ENCODE measurements at regions not wholly inside any gene's neighbourhood (a gene's known extent, or its start where the extent isn't known, plus 50 kb on each side); places are given as distances from the start of the nearest gene placed in this dataset.
A peak's percentile ranks its signal among the peaks of the same experiment; 100 is the strongest.

- no peak for DNase-seq (ENCODE audit: low read depth)
These were observed 99.5 kb upstream of the TMCC3 start for GRCh38 chr12:94749890-94750289.

- DNase-seq (ENCODE audit: low read depth): no peak
These were observed 99.1 kb upstream of the TMCC3 start for GRCh38 chr12:94749455-94749854.

DNA sequence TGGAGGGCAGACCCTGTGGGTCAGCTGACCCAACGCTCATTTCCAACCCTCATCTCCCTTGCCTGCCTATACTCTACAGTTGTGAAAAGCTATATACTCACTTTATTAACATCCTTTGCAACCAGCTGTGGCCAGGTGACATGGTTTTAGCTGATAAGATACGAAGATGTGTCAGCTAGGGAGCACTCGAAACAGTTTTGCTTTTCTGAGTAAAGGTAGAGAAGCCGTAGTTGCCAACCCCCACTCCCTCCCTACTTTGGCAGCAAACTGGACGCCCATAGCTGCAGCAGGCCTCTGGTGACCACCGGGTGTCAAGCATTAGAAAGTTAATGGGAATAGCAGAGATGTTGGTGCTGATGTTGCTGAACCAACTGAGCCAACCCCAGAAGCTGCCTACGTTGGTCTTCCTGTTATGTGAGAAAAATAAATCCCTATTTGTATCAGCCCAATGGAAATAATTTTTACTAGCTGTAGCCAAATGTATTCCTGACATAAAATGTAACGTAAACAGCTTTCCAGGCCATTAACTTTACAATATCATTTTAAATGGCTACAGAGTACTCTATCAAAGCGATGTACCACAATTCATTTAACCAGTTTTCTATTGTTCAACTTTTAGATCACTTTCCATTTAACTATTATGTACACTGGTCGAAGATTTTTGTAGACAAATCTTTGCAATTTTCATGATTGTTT is 98.5 kb upstream of the TMCC3 start:
- DNase-seq (ENCODE audit: low read depth): no peak

- no peak for DNase-seq (ENCODE audit: low read depth)
These were observed 95.2 kb upstream of the TMCC3 start for GRCh38 chr12:94745562-94745961.

GRCh38 chr12:94743174-94743573 is 92.8 kb upstream of the TMCC3 start:
- DNase-seq (ENCODE audit: low read depth): no peak

DNA sequence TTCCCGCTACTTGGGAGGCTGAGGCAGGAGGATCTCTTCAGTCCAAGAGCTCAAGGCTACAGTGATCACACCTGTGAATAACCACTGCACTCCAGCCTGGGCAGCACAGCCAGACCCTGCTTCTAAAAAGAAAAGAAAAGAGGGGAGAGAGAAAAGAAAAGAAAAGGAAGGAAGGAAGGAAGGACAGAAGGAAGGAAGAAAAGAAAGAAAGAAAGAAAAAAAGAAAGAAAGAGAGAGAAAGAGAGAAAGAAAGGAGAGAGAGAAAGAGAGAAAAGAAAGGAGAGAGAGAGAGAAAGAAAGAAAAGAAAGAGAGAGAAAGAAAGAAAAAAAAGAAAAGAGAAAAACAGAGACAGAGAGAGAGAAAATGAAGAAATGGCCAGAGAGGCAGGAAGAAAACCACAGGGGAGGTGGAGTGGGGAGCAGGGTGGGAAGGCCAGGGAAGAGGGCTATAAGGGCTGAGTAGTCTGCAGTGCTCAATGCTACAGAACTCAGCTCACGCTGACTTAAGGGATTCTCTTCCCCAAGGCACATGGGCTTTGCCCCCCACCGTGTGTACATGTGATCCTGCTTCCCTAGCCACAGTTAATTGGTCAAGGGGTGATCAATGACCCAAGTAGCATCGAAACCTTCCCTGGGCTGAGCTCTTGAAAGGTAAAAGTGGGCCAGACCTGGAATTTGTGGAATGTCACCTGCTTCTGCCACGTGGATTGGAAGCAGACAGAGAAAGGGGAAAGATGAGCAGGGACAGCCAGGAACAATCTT is 90.4 kb upstream of the TMCC3 start:
- no peak for DNase-seq (ENCODE audit: low read depth)

DNA sequence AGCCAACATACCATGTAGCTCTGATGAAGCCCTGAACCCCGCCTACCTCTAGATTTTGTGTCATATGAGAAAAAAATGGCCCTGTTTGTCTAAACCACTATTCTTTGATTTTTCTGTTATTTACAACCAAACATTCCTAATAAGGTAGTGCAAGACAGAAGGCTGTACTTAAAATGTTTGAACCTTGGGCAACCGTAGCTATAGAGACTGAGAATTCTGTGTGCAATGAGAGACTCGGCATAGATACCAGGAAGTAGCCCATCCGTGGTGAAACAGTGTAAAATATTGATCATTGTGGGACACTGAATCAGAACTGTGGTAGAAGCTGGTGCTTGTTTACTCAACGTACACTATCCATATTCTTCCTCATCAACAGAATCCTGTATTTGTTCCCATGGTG is 86.5 kb upstream of the TMCC3 start:
- DNase-seq (ENCODE audit: low read depth): no peak

DNA sequence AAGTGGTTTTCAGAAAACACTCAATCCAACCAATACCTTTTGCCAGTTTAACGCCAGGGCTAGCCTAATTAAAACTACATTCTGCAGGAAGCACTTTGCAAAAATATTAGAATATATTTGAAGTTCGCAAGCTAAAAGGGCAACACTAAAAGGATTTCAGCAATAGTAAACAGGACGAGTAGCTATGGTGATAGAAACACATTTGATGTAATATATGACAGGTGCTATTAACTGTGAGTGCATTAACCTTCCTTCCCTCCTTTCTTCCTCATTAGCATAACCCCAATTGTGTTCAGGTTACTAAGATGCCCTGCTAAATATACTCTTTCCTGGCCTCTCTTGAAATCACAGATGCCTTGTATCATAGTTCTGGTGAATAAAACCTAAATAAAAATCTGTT is 85.6 kb upstream of the TMCC3 start:
- DNase-seq (ENCODE audit: low read depth): no peak

GRCh38 chr12:94733727-94734126 is 83.4 kb upstream of the TMCC3 start:
- DNase-seq (ENCODE audit: low read depth): no peak

DNA sequence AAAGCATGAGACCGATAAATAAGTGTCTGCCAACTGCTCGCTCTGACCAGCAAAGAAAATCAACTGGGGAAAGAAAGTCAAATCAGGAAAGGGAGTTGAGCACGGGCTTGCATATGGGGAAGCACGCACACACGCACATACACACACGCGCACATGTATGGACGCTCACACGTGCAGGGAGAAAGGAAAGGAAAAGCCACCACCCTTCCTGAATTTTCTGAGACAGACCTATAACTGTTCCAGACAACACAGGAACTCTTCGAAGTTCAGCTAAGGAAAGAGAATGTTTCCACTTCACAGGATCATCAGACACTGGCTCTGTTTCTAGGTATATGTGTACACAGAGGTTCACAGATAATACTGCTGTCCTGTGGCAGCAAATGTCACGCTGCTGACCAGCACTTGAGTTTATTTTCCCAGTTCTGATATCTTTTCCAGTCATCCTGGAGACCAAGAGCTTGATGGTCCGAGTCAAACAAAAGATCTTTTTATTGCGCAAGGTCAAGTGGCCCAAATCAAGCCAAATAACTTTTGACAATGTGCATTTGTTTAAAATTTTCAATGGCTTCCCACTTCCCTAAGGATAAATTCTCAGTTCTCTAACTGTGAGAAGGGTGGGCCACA is 82.1 kb upstream of the TMCC3 start:
- DNase-seq (ENCODE audit: low read depth): no peak

DNA sequence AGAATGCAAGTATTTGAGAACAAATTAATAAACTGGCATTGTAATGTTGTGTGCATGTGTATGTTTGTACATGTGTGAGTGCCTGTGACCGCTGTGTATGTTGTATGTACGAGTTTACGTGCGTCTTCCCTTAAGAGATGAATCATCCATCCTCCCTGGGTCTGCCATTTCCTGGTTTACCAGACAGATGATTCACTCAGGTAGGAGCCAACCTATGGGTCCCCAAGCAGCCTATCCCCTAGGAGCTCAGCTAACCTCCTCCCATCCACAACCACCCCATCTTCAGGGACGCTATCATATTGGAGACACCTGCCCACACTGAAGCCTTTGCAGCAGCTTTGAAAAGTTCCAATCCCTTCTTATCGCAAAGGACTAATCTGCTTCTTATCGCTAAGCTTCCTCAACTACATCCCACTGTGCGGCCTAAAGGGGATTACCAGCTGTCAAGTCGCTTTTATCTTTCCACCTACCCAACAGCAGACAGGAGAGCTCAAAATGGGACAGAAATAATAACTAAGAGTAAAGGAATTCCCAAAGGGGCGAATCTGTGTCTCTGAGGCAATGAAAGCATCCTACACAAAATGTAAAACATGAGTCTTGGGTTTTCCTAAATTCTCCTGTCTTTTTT is 81.5 kb upstream of the TMCC3 start:
- peak; percentile 12 for DNase-seq (ENCODE audit: low read depth)

DNA sequence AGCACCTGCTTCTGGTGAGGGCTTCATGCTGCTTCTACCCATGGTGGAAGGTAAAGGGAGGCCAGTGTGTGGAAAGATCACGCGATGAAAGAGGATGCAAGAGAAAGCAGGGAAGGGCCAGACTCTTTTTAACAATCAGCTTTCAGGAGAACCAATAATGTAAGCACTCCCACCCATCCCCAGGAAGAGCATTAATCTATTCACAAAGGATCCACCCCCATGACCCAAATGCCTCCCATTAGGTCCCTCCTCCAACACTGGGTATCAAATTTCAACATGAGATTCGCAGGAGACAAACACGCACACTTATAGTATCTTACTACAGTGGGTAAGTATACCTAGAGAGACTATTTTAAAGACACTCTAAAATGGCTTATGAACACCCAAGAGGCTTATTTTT is 80.5 kb upstream of the TMCC3 start:
- DNase-seq (ENCODE audit: low read depth): no peak

DNA sequence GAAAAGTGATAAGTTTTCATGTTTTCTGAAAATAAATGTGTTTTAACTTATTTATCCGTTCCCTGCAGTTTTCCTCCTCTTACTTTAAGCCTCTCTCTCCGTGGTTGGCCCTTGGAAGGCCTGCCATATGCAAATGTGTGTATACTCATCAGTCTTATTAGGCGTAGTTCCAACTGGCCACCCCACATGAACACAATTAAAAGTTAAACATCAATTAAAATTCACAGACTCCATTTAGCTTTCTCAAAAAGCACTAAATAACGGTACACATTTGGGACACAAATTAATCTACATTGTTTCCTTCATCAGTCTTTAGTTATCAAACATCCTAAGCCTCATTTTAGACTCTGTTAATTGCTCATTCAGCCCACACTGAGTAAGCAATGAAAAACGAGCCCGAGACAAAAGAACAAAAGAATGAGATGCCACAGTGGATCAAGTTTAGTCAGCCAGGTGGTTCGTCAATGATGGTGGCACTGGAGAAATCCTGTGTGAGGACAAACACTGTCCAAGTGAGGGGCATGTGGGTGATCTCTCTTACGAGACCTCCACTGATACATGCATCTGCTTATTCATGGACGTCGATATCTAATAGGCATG is 76.0 kb upstream of the TMCC3 start:
- no peak for DNase-seq (ENCODE audit: low read depth)

DNA sequence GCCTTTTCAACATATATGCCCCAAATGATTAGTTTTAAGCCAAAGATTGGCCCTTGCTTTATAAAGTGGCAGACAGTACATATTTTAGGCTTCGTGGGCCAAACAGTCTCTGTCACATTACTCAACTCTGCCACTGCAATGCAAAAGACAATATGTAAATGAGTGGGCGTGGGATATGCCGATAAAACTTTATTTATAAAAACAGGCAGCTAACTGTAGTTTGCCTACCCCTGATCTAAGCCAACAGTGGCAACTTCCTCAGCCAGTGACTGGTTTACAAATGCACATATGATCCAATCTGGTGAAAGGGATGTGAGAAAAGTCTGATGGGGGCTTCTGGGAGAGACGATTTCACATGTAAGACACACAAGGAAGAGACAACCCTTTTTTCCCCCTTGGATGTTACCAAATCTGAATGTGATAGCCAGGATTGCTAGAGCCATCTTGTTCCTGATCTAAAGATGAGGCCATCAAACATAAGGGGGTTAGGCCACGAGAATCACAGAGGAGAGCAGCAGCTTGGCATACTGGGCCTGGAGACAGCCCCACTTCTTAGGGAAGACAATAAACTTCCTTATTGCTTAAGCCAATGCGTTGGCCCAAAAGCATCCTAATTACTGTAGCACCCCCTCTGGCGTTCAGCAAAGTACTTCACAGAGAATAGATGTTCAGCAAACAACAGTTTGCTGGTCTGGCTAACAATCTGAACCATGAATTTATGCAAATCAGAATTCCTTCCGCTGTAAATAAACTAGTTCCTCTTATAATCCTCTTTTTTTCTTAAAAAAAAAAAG is 75.2 kb upstream of the TMCC3 start:
- peak; percentile 73 for DNase-seq (ENCODE audit: low read depth)

GRCh38 chr12:94722664-94723063 is 72.3 kb upstream of the TMCC3 start:
- DNase-seq (ENCODE audit: low read depth): no peak

DNA sequence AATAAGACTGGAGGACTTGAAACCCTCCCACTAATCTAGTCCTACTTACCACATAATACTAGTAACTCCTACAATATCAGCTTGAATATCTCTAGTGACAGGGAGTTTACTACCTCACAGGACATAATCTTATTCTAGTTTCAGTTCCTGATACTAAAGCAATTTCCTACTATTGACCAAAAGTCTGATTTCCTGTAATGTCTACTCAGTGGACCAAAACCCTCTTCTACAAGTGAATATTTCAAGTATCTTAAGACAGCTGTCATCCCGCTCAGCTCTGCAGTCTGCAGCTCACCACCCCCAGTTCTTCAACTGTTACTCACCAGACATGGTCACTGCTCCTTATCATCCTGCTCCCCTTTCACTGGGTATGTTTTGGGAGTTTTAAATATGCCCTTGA is 70.8 kb upstream of the TMCC3 start:
- no peak for DNase-seq (ENCODE audit: low read depth)

- DNase-seq (ENCODE audit: low read depth): peak; percentile 34
These were observed 67.8 kb upstream of the TMCC3 start for GRCh38 chr12:94718114-94718513.

DNA sequence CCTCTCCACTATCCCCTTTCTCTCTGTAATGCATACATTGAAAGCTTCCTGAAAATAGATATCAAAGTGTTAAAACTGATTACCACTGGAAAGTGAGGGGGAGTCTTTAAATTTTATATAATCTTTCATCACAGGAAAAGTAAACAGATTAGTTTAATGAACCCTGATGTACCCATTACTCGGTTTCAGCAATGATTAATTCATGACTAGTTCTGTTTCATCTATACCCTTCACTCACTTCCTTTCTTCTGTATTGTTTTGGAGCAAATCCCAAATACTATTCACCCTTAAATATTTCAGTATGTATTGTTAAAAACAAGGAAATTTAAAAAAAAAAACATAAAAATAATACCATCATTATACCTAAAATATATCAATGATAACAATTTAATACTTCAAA is 67.3 kb upstream of the TMCC3 start:
- no peak for DNase-seq (ENCODE audit: low read depth)

DNA sequence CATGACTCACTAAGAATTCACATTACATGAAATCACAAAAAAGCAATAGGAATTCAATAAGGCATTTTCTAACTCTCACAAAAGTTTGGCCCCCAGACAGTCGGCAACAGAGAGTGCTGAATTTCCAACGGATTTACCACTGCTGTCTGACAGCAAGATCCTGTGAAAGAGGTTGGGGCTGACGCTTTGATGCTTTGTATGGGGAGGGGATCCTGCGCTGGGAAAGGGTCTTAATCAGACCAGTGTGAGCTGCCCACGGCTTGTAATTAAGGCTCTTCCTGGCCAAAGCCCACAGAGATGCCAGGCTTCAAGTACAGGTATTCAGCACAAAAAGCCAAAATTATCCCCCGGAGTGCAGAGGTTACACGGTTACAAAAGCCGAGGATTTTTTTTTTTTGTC is 66.8 kb upstream of the TMCC3 start:
- DNase-seq (ENCODE audit: low read depth): peak; percentile 30

DNA sequence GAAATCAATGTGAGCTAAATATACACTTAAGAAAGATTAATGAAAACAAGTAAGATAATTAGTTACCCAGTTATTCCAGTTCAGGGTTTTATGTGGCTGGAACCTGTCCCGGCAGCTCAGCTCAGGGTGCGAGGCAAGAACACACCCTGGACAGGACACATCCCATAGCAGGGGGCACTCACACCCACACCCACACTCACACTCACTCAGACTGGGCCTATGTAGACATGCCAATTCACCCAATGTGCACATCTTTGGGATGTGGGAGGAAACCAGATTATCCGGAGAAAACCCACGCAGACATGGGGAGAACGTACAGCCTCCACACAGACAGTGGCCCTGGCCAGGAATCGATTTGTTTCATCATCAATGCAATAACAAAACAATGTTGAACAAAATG is 66.0 kb upstream of the TMCC3 start:
- DNase-seq (ENCODE audit: low read depth): no peak

DNA sequence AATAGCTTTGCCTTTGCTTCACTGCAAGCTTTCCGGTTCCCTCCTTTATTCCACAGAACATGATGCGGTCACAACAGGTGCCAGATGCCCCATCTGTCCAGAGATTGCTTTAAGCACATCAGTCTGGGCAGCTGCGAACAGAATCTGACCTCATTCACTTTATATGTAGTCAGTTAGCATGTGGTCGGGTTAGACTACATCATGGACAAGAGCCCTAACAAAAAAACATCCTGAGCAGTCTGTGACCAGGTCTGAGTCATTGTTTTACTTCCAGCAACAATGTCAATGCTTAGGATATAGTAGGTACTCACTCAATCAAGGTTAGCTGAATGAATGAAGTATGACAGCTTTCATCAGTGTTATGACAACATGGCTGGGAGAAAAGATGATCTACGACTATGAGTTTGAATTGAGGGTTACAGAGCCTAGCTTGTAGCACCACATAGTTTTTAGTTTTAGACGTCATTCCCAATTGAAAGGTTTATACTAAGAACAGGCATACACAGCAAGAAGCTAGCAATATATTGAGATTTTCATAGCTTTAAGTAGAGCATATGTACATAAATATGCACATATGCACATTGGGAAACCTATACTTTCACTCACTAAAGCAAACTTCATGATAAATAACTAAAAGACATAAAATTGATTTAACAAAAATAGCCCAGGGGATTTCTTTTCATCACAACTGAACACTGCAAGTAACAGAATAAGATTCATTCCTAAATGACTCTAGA is 64.2 kb upstream of the TMCC3 start:
- DNase-seq (ENCODE audit: low read depth): peak; percentile 94

Measured in iris pigment epithelial cell (primary cell).